ENCODE measurements at regions not wholly inside any gene's neighbourhood (a gene's known extent, or its start where the extent isn't known, plus 50 kb on each side); places are given as distances from the start of the nearest gene placed in this dataset.
A peak's percentile ranks its signal among the peaks of the same experiment; 100 is the strongest.

DNA sequence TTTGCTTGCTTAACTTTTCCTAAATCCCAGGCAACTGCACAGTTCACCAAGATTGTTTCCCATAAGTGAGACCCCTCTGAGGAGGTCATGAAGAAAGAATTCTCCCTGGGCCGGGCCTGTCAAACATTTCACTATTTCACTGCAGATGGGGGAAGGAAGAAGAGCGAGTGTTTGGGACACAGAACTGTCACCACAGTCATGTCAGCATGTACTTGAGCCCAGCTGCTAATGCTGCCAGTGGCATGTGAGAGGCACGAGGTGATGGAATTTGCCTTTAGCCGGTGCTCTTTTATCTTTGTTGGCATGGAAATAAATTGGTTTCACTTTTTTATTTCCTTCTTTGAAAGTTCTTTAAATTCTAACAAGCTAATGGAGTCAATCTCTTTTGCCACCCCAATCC is 277.9 kb upstream of the GADL1 start:
- no peak for DNase-seq
- ChIA-PET POLR2A (ENCODE audit: unreplicated experiment) (no interaction called here), CTCF (interaction anchor here (1.1 kb wide), 1 partner anchor 67 kb away, joined by 3 read pairs; no protein-coding TSS in a partner anchor)
- no peak overlapping the region for H3K4me3 ChIP-seq (ENCODE audit: insufficient read depth, low read depth, low read length)
- no peak for ATAC-seq (ENCODE audit: low read depth)
- H3K56ac ChIP-seq (ENCODE audit: extremely low read depth, insufficient read depth, low read length): no peak overlapping the region
- H3K18ac ChIP-seq (ENCODE audit: low read depth, low read length): peak overlapping the region; percentile 88
- no peaks in the 10 kb centered on the region for H3K9me3 ChIP-seq (ENCODE audit: control insufficient read depth, insufficient read depth, low read length)
- no peak overlapping the region for H4K8ac ChIP-seq (ENCODE audit: low read depth in 2 of 2, low read length in 2 of 2)
- H3K4me1 ChIP-seq (ENCODE audit: control insufficient read depth, insufficient read depth, low read length): peaks cover 6% of the 10 kb centered on the region
- in situ Hi-C loops (cut with MboI; ENCODE audit: low sequenced_read_pairs) (no loop called here), dilution Hi-C loops (cut with HindIII; ENCODE audit: low sequenced_read_pairs, unreplicated experiment) (no loop called here), intact Hi-C loops (cut with micrococcal nuclease) (no loop called here)
- H2BK20ac ChIP-seq (ENCODE audit: low read depth, low read length): peak overlapping the region; percentile 33; the same call in 1 of the 2 replicates
- H3K4ac ChIP-seq (ENCODE audit: low read depth, low read length): 0 out of 2 replicates have a peak overlapping the region, but pooled peaks have one; percentile 1
- no peak overlapping the region for H3K27ac ChIP-seq (ENCODE audit: insufficient read depth, low read length)
- peak overlapping the region; percentile 60; the same call in 1 of the 2 replicates for H3K14ac ChIP-seq (replicated peaks; ENCODE audit: low read depth, low read length)
- BruUV-seq (replicated peaks): no TSS peak
- H4K20me1 ChIP-seq (ENCODE audit: insufficient read depth, low read length): no peaks in the 10 kb centered on the region
- no peaks in the 10 kb centered on the region for H3K36me3 ChIP-seq (ENCODE audit: control insufficient read depth, insufficient read depth, low read length)
- H3K23ac ChIP-seq (ENCODE audit: low read depth, low read length): no peak overlapping the region
- no peak overlapping the region for H2AFZ ChIP-seq (replicated peaks; ENCODE audit: low read length, poor library complexity)
- no peak overlapping the region for H3K4me2 ChIP-seq (ENCODE audit: low read depth, low read length)
- H2BK120ac ChIP-seq (ENCODE audit: low read depth, low read length): peak overlapping the region; percentile 61
- 20% methylated on average over 1 of the region's 4 CpGs; no CpG with 5 or more reads in 1 of the 2 experiments for WGBS, 2 experiments (ENCODE audit: extremely low coverage in 2 of 2, insufficient read length in 1 of 2)
- peak overlapping the region; percentile 79 for H2BK5ac ChIP-seq (ENCODE audit: low read depth, low read length, poor library complexity, severe bottlenecking)
- TF ChIP-seq POLR2A (IDR thresholded peaks at IDR 0.05; ENCODE audit: low read depth, low read length) (no peak), ELK1 (IDR thresholded peaks at IDR 0.05; ENCODE audit: borderline replicate concordance, low read depth, low read length) (no peak), CEBPB (IDR thresholded peaks at IDR 0.05; ENCODE audit: low read depth, low read length) (no peak), BHLHE40 (IDR thresholded peaks at IDR 0.05; ENCODE audit: low read depth, low read length) (no peak), MAZ (IDR thresholded peaks at IDR 0.05; ENCODE audit: borderline replicate concordance, low read depth, low read length) (no peak), FOS (IDR thresholded peaks at IDR 0.05; ENCODE audit: low read depth, low read length) (no peak), MAFK (IDR thresholded peaks at IDR 0.05; ENCODE audit: low read depth, low read length) (no peak), RCOR1 (IDR thresholded peaks at IDR 0.05; ENCODE audit: insufficient replicate concordance, low read length) (no peak), RFX5 (IDR thresholded peaks at IDR 0.05; ENCODE audit: low read depth, low read length) (no peak), RAD21 (IDR thresholded peaks at IDR 0.05; ENCODE audit: low read length) (no peak), CHD1 (IDR thresholded peaks at IDR 0.05; ENCODE audit: low read depth, low read length) (no peak), SMC3 (IDR thresholded peaks at IDR 0.05; ENCODE audit: low read depth, low read length) (no peak), MXI1 (IDR thresholded peaks at IDR 0.05; ENCODE audit: borderline replicate concordance, low read depth, low read length) (no peak), NFE2L2 (IDR thresholded peaks at IDR 0.05; ENCODE audit: low read depth, low read length) (no peak)
- TF ChIP-seq, protein P1, sequence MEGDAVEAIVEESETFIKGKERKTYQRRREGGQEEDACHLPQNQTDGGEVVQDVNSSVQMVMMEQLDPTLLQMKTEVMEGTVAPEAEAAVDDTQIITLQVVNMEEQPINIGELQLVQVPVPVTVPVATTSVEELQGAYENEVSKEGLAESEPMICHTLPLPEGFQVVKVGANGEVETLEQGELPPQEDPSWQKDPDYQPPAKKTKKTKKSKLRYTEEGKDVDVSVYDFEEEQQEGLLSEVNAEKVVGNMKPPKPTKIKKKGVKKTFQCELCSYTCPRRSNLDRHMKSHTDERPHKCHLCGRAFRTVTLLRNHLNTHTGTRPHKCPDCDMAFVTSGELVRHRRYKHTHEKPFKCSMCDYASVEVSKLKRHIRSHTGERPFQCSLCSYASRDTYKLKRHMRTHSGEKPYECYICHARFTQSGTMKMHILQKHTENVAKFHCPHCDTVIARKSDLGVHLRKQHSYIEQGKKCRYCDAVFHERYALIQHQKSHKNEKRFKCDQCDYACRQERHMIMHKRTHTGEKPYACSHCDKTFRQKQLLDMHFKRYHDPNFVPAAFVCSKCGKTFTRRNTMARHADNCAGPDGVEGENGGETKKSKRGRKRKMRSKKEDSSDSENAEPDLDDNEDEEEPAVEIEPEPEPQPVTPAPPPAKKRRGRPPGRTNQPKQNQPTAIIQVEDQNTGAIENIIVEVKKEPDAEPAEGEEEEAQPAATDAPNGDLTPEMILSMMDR (conservative IDR thresholded peaks at IDR 0.05; ENCODE audit: low read depth, low read length): no peak
- peak overlapping the region; percentile 76; the same call in 1 of the 2 replicates for H4K5ac ChIP-seq (ENCODE audit: low read depth, low read length)
- no peaks in the 10 kb centered on the region for H3K9me1 ChIP-seq (ENCODE audit: insufficient read depth, low read length)
- H2AK9ac ChIP-seq (replicated peaks; ENCODE audit: low read depth, low read length, poor library complexity): no peak overlapping the region
- H3K27me3 ChIP-seq (ENCODE audit: control insufficient read depth, insufficient read depth, low read length): no peaks in the 10 kb centered on the region
- no peak overlapping the region; the same call in 1 of the 2 replicates for H4K91ac ChIP-seq (ENCODE audit: insufficient read depth, low read depth, low read length)
- H2AK5ac ChIP-seq (ENCODE audit: low read depth, low read length): no peak overlapping the region
- H3K9ac ChIP-seq (ENCODE audit: low read depth, low read length): no peak overlapping the region
- H2BK15ac ChIP-seq (ENCODE audit: low read depth, low read length): peak overlapping the region; percentile 44; the same call in 1 of the 3 replicates
- H3K79me1 ChIP-seq (ENCODE audit: low read depth in 1 of 2, low read length in 2 of 2): no peaks in the 10 kb centered on the region

Measured in IMR-90 (cell line).